Aorta (tissue), 5 donors: ENCODE measurements at regions not wholly inside any gene's neighbourhood (a gene's known extent, or its start where the extent isn't known, plus 50 kb on each side); places are given as distances from the start of the nearest gene placed in this dataset.

ENCODE experiments used
- ATAC-seq: fragments of 200-7000 bp; cut with Tn5 transposase; one replicate; pipeline ENCODE4 v1.9.1; 2022; ENCODE audit warnings: moderate library complexity; ENCODE audit not compliant: low FRiP score
- DNase-seq, 2 donors: peaks; one replicate each; pipeline ENCODE4 v3.0.0-alpha.2; 2020
- H3K27ac ChIP-seq, 2 donors: one replicate each; pipeline ENCODE4 v1.5.1; 2013; ENCODE audit warnings: low read length in 2 of 2, mild to moderate bottlenecking in 2 of 2, moderate library complexity in 2 of 2, control low read depth in 1 of 2, inconsistent platforms in 1 of 2, low read depth in 1 of 2
- H3K27me3 ChIP-seq, 2 donors: one replicate each; pipeline ENCODE4 v1.6.1; 2013; ENCODE audit warnings: control low read depth in 1 of 2, low read length in 1 of 2, mild to moderate bottlenecking in 1 of 2, moderate library complexity in 1 of 2; ENCODE audit not compliant: insufficient read depth in 2 of 2, control insufficient read depth in 1 of 2
- H3K36me3 ChIP-seq, 2 donors: one replicate each; pipeline ENCODE4 v1.6.1; 2013; ENCODE audit warnings: control low read depth in 1 of 2, low read length in 1 of 2, mild to moderate bottlenecking in 1 of 2; ENCODE audit not compliant: insufficient read depth in 2 of 2, control insufficient read depth in 1 of 2
- H3K4me1 ChIP-seq, 2 donors: one replicate each; pipeline ENCODE4 v1.6.1; 2013; ENCODE audit warnings: low read length in 2 of 2, control low read depth in 1 of 2, mild to moderate bottlenecking in 1 of 2, moderate library complexity in 1 of 2; ENCODE audit not compliant: insufficient read depth in 2 of 2, control insufficient read depth in 1 of 2
- H3K4me3 ChIP-seq, 2 donors: one replicate each; pipeline ENCODE4 v1.5.1; 2013; ENCODE audit warnings: low read length in 2 of 2, control low read depth in 1 of 2, mild to moderate bottlenecking in 1 of 2
- H3K9me3 ChIP-seq: one replicate; pipeline ENCODE4 v1.6.1; 2013; ENCODE audit warnings: mild to moderate bottlenecking, low read length; ENCODE audit not compliant: control insufficient read depth
- WGBS, 2 donors: extraction: QIAGEN DNeasy Blood & Tissue Kit; methylation state at CpG; one replicate each; pipeline ENCODE4 v1.1.7; 2013; 5-methylcytosine and 5-hydroxymethylcytosine counted together
- intact Hi-C, 2 donors: fragments of 100-400 bp; cut with DNase I; formaldehyde crosslinking; loops; one replicate each; pipeline versions ENCODE4 v1.14.2 to v1.15.0; 2022
- donor health status: healthy with polysubstance abuse.
- donor health status: Bipolar disorder and iron deficiency.
- donor health status: DM: no; HTN: no; CAD: no.
- donor health status: DM: no; HTN: no; CAD: no.
- donor health status: DM: yes; HTN: yes; CAD: no.

GRCh38 chr11:42494459-42494858, 817.3 kb upstream of the API5 start:
- no peaks in the 10 kb centered on the region for H3K27me3 ChIP-seq
- H3K4me3 ChIP-seq, result no peak overlapping the region
- H3K4me1 ChIP-seq, result no peaks in the 10 kb centered on the region
- 94% methylated on average over 9 of the region's 9 CpGs for WGBS, 2 donors
- ATAC-seq (no peak), DNase-seq (no peak)
- intact Hi-C loops, result no loop called here
- no peak overlapping the region for H3K27ac ChIP-seq
- no peaks in the 10 kb centered on the region for H3K9me3 ChIP-seq
- no peaks in the 10 kb centered on the region for H3K36me3 ChIP-seq

- Histone ChIP-seq H3K4me3 (no peak overlapping the region), H3K27ac (no peak overlapping the region), H3K27me3 (no peaks in the 10 kb centered on the region), H3K36me3 (no peaks in the 10 kb centered on the region), H3K4me1 (no peaks in the 10 kb centered on the region), H3K9me3 (no peaks in the 10 kb centered on the region)
- 53 to 70% methylated on average over 3 of the region's 3 CpGs for WGBS, 2 donors
- DNase-seq (no peak), ATAC-seq (no peak)
- intact Hi-C loops, result no loop called here
Observed at GRCh38 chr11:42498971-42499370, 812.8 kb upstream of the API5 start.

DNA sequence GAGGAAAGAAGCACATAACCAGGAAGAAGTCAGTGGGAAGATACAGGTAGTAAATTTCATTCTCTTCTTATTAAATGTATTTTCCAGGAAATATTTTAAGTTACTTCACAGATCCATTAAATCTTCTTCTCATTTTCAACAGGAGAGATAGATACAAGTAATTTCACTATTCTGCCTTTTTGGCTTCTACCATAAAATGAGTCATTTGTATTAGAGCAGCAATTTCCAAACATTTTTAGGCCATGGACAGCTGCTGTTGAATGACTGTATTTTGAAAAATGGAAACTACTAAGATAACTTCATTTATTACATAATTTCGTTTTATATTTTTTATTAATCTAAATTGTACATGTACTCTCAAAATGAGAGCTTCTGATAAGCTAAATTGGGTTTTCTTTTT, 809.6 kb upstream of the API5 start:
- no peak for ATAC-seq

GRCh38 chr11:42521994-42522393, 789.8 kb upstream of the API5 start:
- DNase-seq, result no peak
- 22 to 40% methylated on average over 4 of the region's 4 CpGs for WGBS, 2 donors

More for the DNA sequence above, 809.6 kb upstream of the API5 start:
- 20 to 31% methylated on average over 1 of the region's 1 CpG for WGBS, 2 donors
- intact Hi-C loops, result no loop called here
- no peak overlapping the region for H3K4me3 ChIP-seq
- no peaks in the 10 kb centered on the region for H3K27me3 ChIP-seq
- H3K4me1 ChIP-seq, result no peaks in the 10 kb centered on the region
- no peaks in the 10 kb centered on the region for H3K36me3 ChIP-seq
- H3K9me3 ChIP-seq, result no peaks in the 10 kb centered on the region
- H3K27ac ChIP-seq, result no peak overlapping the region
- no peak for DNase-seq

DNA sequence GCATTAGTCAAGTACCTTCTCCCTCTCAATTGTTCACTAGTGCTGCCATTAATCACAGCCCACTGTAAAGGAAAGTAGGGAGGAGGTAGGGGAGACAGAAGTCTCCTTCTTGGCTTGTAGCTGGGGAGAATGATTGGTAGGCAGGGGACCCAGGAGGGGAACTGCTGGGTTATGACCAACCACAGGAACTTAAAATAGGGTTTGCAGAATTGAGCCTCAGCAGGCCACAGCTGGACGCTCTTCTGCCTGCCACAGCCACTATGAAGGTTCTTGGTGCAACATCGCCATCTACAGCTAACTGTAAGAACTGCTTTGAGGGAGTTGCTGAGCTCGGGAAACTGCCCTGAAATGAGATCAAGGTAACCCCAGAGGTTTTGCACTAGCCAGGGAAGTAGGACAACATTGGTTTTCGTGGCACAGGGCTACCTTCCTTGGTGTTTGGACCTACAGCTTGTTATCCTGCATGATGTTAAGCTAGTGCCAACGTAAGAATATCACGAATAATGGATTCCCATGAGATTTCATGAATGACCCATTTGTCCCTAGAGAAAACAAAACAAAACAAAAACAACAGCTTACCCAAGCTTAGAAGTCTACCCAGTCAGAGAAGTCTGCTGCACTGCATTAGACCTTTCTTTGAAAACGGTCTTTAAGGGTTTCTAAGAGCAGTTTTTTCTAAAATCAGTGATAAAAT, 787.1 kb upstream of the API5 start:
- H3K4me3 ChIP-seq, result no peak overlapping the region
- H3K4me1 ChIP-seq, result no peaks in the 10 kb centered on the region
- intact Hi-C loops, result loop anchor here in 1 of 2 donors (10.0 kb wide), 1 partner anchor 1070 kb away; the partner anchor contains the start of gene LRRC4C
- H3K27me3 ChIP-seq, result no peaks in the 10 kb centered on the region
- H3K9me3 ChIP-seq, result no peaks in the 10 kb centered on the region
- no peaks in the 10 kb centered on the region for H3K36me3 ChIP-seq
- no peak overlapping the region for H3K27ac ChIP-seq
- 1 to 4% methylated on average over 7 of the region's 7 CpGs for WGBS, 2 donors
- no peak for DNase-seq
- ATAC-seq, result peak; percentile 79

More at GRCh38 chr11:42521994-42522393, 789.8 kb upstream of the API5 start:
- intact Hi-C loops, result loop anchor here in 1 of 2 donors (10.0 kb wide), 1 partner anchor 1067 kb away; the partner anchor contains the start of gene LRRC4C
- no peak for ATAC-seq
- Histone ChIP-seq H3K4me3 (no peak overlapping the region), H3K36me3 (no peaks in the 10 kb centered on the region), H3K9me3 (no peaks in the 10 kb centered on the region), H3K27ac (no peak overlapping the region), H3K27me3 (no peaks in the 10 kb centered on the region), H3K4me1 (no peaks in the 10 kb centered on the region)

- ATAC-seq, result no peak
- Histone ChIP-seq H3K27ac (no peak overlapping the region), H3K4me3 (no peak overlapping the region), H3K4me1 (no peaks in the 10 kb centered on the region), H3K9me3 (no peaks in the 10 kb centered on the region), H3K36me3 (no peaks in the 10 kb centered on the region), H3K27me3 (peaks cover 0 to 1% of the 10 kb centered on the region in 2 donors)
- intact Hi-C loops, result loop anchor here in 1 of 2 donors (10.0 kb wide), 1 partner anchor 1072 kb away; the partner anchor contains the start of gene LRRC4C
- DNase-seq, result no peak
- WGBS, 2 donors, result 11 to 26% methylated on average over 4 of the region's 4 CpGs
Observed at GRCh38 chr11:42526426-42526825, 785.4 kb upstream of the API5 start.

DNA sequence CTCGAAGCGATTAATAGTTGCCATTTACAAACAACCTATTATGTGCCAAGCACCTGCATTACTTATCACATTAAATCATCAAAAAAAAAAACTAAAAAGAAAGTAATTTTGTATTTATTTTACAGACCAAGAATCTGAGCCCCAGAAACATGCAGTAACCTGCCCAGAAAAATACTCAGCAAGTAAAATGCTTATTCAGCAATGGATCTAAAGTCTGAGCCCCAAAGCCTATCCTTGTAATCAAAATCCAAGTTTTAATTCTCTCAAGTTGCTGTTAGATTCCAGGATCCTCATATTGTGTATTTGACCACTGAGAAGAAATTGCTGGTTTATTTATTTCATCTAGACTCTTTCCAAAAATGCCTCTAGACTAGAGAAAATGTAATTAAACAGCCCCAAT, 783.3 kb upstream of the API5 start:
- ATAC-seq (no peak), DNase-seq (no peak)
- no peak overlapping the region for H3K27ac ChIP-seq
- intact Hi-C loops, result loop anchor here in 1 of 2 donors (10.0 kb wide), 1 partner anchor 1074 kb away; the partner anchor contains the start of gene LRRC4C
- H3K27me3 ChIP-seq, result peaks cover 0 to 1% of the 10 kb centered on the region in 2 donors
- WGBS, 2 donors, result 91 to 95% methylated on average over 2 of the region's 2 CpGs
- H3K36me3 ChIP-seq, result no peaks in the 10 kb centered on the region
- H3K4me1 ChIP-seq, result no peaks in the 10 kb centered on the region
- no peaks in the 10 kb centered on the region for H3K9me3 ChIP-seq
- H3K4me3 ChIP-seq, result no peak overlapping the region

DNA sequence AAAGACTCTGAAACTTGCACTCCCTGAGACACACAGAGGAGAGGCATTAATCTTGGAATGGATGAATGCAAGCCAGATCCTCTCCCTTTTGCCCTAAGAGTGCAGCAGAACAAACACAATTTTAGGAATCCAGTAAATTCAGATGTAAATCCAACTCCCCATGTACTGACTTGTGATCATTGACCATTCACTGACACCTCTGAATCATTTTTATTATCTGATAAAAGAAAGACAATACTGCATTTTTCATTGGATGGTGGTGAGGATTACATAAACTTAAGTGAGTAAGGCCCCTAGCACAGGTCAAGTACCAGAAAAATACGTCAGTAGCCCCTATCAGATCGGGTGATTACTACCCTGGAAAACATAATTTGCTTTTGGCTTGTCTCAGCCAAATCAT, 782.9 kb upstream of the API5 start:
- Histone ChIP-seq H3K27ac (no peak overlapping the region), H3K4me1 (no peaks in the 10 kb centered on the region), H3K27me3 (peaks cover 0 to 1% of the 10 kb centered on the region in 2 donors), H3K36me3 (no peaks in the 10 kb centered on the region), H3K9me3 (no peaks in the 10 kb centered on the region), H3K4me3 (no peak overlapping the region)
- no peak for ATAC-seq
- DNase-seq, result no peak
- WGBS, 2 donors, result 48 to 54% methylated on average over 2 of the region's 2 CpGs
- intact Hi-C loops, result loop anchor here in 1 of 2 donors (10.0 kb wide), 1 partner anchor 1074 kb away; the partner anchor contains the start of gene LRRC4C
